Testis (tissue), 2 donors: ENCODE measurements at regions not wholly inside any gene's neighbourhood (a gene's known extent, or its start where the extent isn't known, plus 50 kb on each side); places are given as distances from the start of the nearest gene placed in this dataset.

Experiments
- DNase-seq: peaks from one replicate; pipeline ENCODE4 v3.0.0-alpha.2; 2019
- H3K27ac ChIP-seq, 2 donors: fragments of 200-600 bp; sonication (generic); one replicate each; pipeline ENCODE4 v1.5.1; 2019
- H3K27me3 ChIP-seq: fragments of 200-600 bp; sonication (generic); one replicate; pipeline ENCODE4 v1.5.1; 2019
- H3K36me3 ChIP-seq: fragments of 200-600 bp; sonication (generic); one replicate; pipeline ENCODE4 v1.5.1; 2017; ENCODE audit warnings: low read depth; ENCODE audit errors: missing control alignments
- H3K4me1 ChIP-seq: fragments of 200-600 bp; sonication (generic); one replicate; pipeline ENCODE4 v1.5.1; 2019
- H3K4me3 ChIP-seq, 2 donors: fragments of 200-600 bp; sonication (generic); one replicate each; pipeline ENCODE4 v1.5.1; 2017 to 2019
- H3K9me3 ChIP-seq: fragments of 200-600 bp; sonication (generic); one replicate; pipeline ENCODE4 v1.5.1; 2017
- POLR2A ChIP-seq: fragments of 450-650 bp; IDR thresholded peaks from one replicate; pipeline ENCODE4 v1.6.1; 2017; ENCODE audit warnings: antibody characterized with exemption, mild to moderate bottlenecking, moderate library complexity
- WGBS, 2 donors: methylation state at CpG; one replicate each; pipeline ENCODE4 v1.1.5; 2018; 5-methylcytosine and 5-hydroxymethylcytosine counted together
- intact Hi-C: fragments of 100-400 bp; cut with DNase I; formaldehyde crosslinking; loops from one replicate; pipeline ENCODE4 v1.15.1; 2023; ENCODE audit warnings: low total_unique reads
- TF ChIP-seq, protein P1 (sequence below), 3 experiments: fragments of 450-650 bp in 2 of 3; fragments of 200-600 bp in 1 of 3; sonication (generic) in 1 of 3; IDR thresholded peaks; one replicate each; pipeline ENCODE4 v1.5.1; 2016 to 2019; ENCODE audit warnings: antibody characterized with exemption in 3 of 3, mild to moderate bottlenecking in 2 of 3, moderate library complexity in 1 of 3

DNA sequence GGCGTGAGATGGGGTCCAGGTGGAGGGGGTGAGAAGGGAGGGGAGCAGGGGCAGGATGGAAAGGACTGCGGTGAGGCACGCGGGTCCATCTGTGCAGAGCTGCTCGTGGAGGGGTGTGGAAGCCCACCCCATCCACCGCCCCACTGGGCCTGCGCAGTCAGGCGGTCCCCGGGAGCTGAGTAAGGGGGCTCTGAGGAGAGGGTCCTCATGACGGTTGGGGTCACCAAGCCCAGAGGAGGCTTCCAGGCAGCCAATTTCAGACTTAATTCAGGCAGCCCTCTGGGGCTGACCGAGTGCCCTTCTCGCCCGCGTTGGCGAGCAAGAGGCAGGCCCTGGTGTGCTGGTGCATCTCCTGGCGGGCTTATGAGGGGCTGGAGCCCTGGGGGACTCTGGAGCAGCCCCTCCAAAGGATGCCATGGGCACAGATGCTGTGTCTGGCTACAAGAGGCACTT, 115.5 kb downstream of the KIF26A start:
- WGBS, 2 donors, result 87 to 92% methylated on average over 16 of the region's 16 CpGs
- no peak for DNase-seq
- intact Hi-C loops, result no loop called here

GRCh38 chr14:104254735-104255400, 116.5 kb downstream of the KIF26A start:
- WGBS, 2 donors, result 66 to 73% methylated on average over 13 of the region's 13 CpGs

More for the DNA sequence above, 115.5 kb downstream of the KIF26A start:
- Histone ChIP-seq H3K27me3 (no peaks in the 10 kb centered on the region), H3K36me3 (no peaks in the 10 kb centered on the region), H3K27ac (no peak overlapping the region), H3K4me1 (no peaks in the 10 kb centered on the region), H3K9me3 (no peaks in the 10 kb centered on the region), H3K4me3 (no peak overlapping the region)
- TF ChIP-seq POLR2A, result no peak
- TF ChIP-seq, protein P1, sequence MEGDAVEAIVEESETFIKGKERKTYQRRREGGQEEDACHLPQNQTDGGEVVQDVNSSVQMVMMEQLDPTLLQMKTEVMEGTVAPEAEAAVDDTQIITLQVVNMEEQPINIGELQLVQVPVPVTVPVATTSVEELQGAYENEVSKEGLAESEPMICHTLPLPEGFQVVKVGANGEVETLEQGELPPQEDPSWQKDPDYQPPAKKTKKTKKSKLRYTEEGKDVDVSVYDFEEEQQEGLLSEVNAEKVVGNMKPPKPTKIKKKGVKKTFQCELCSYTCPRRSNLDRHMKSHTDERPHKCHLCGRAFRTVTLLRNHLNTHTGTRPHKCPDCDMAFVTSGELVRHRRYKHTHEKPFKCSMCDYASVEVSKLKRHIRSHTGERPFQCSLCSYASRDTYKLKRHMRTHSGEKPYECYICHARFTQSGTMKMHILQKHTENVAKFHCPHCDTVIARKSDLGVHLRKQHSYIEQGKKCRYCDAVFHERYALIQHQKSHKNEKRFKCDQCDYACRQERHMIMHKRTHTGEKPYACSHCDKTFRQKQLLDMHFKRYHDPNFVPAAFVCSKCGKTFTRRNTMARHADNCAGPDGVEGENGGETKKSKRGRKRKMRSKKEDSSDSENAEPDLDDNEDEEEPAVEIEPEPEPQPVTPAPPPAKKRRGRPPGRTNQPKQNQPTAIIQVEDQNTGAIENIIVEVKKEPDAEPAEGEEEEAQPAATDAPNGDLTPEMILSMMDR (IDR thresholded peaks at IDR 0.05), result no peak

GRCh38 chr14:104256025-104256424, 117.6 kb downstream of the KIF26A start:
- no peaks in the 10 kb centered on the region for H3K36me3 ChIP-seq
- 94 to 100% methylated on average over 2 of the region's 2 CpGs for WGBS, 2 donors
- H3K27me3 ChIP-seq, result no peaks in the 10 kb centered on the region
- no peak overlapping the region for H3K4me3 ChIP-seq
- H3K9me3 ChIP-seq, result no peaks in the 10 kb centered on the region
- H3K27ac ChIP-seq, result no peak overlapping the region
- TF ChIP-seq, protein P1 (IDR thresholded peaks at IDR 0.05), result no peak
- DNase-seq, result no peak
- H3K4me1 ChIP-seq, result no peaks in the 10 kb centered on the region
- intact Hi-C loops, result no loop called here

More at GRCh38 chr14:104254735-104255400, 116.5 kb downstream of the KIF26A start:
- intact Hi-C loops, result no loop called here
- Histone ChIP-seq H3K27ac (no peak overlapping the region), H3K4me1 (no peaks in the 10 kb centered on the region), H3K4me3 (no peak overlapping the region), H3K27me3 (no peaks in the 10 kb centered on the region), H3K9me3 (no peaks in the 10 kb centered on the region), H3K36me3 (no peaks in the 10 kb centered on the region)
- DNase-seq, result no peak
- no peak for TF ChIP-seq POLR2A
- TF ChIP-seq, protein P1 (IDR thresholded peaks at IDR 0.05), result no peak

GRCh38 chr14:104262515-104263514, 124.4 kb downstream of the KIF26A start:
- no peaks in the 10 kb centered on the region for H3K4me1 ChIP-seq
- no peak for DNase-seq
- intact Hi-C loops, result no loop called here
- no peak overlapping the region for H3K4me3 ChIP-seq
- H3K27me3 ChIP-seq, result no peaks in the 10 kb centered on the region
- no peak overlapping the region for H3K27ac ChIP-seq
- no peaks in the 10 kb centered on the region for H3K36me3 ChIP-seq
- 81 to 94% methylated on average over 9 to 16 of the region's 16 CpGs for WGBS, 2 donors
- no peaks in the 10 kb centered on the region for H3K9me3 ChIP-seq
- TF ChIP-seq POLR2A, result no peak
- TF ChIP-seq, protein P1 (IDR thresholded peaks at IDR 0.05), result no peak
